Neutrophil (primary cell): ENCODE measurements at regions not wholly inside any gene's neighbourhood (a gene's known extent, or its start where the extent isn't known, plus 50 kb on each side); places are given as distances from the start of the nearest gene placed in this dataset.

Experiments used
- H3K27ac ChIP-seq: fragments of 200-600 bp; sonication (generic); 2 replicates; pipeline ENCODE4 v1.5.1; 2016; ENCODE audit warnings: mild to moderate bottlenecking, moderate library complexity
- H3K27me3 ChIP-seq: fragments of 200-600 bp; sonication (generic); 2 replicates; pipeline ENCODE4 v1.6.0; 2016; ENCODE audit warnings: mild to moderate bottlenecking
- H3K36me3 ChIP-seq: fragments of 200-600 bp; sonication (generic); 2 replicates; pipeline ENCODE4 v1.5.1; 2017
- H3K4me1 ChIP-seq, 2 experiments: fragments of 200-600 bp in 1 of 2; sonication (generic) in 1 of 2; 1 replicate in 1 of 2; 2 replicates in 1 of 2; pipeline versions ENCODE4 v1.5.1 to v1.6.1; 2013 to 2016; ENCODE audit warnings: low read depth in 1 of 2, low read length in 1 of 2, mild to moderate bottlenecking in 1 of 2, moderate library complexity in 1 of 2; ENCODE audit not compliant: control insufficient read depth in 1 of 2, insufficient read depth in 1 of 2
- H3K4me3 ChIP-seq, 2 experiments: fragments of 200-600 bp in 1 of 2; sonication (generic) in 1 of 2; 1 replicate in 1 of 2; 2 replicates in 1 of 2; pipeline ENCODE4 v1.5.1; 2013 to 2016; ENCODE audit warnings: low read depth in 1 of 2, low read length in 1 of 2, mild to moderate bottlenecking in 1 of 2, moderate library complexity in 1 of 2
- H3K9me3 ChIP-seq: fragments of 200-600 bp; sonication (generic); 2 replicates; pipeline ENCODE4 v1.5.1; 2016
- TF ChIP-seq, protein P1 (sequence below): fragments of 200-600 bp; sonication (generic); IDR thresholded peaks from 2 replicates; pipeline ENCODE4 v1.5.1; 2016; ENCODE audit warnings: antibody characterized with exemption

DNA sequence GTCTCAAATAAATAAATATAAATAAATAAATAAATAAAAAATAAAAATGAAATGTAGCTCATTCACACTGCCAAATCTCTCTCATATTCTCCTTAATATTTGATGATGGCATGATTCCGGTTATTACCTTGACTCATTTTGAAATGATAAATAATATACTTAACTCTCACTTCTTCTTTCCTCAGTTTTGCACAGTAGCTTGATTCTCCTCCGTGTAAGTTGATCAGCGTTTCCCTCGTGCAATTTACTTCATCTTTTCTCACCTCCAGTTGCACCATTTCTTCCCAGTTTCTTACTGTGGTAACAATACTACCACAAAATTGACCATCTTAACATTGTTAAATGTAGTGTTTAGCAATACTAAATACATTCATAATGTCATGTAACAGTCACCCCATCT is 111.6 kb downstream of the RIPK4 start:
- Histone ChIP-seq H3K36me3 (no peaks in the 10 kb centered on the region), H3K4me1 (no peaks in the 10 kb centered on the region), H3K27me3 (peaks cover 20% of the 10 kb centered on the region), H3K4me3 (no peak overlapping the region), H3K27ac (no peak overlapping the region), H3K9me3 (no peaks in the 10 kb centered on the region)
- TF ChIP-seq, protein P1, sequence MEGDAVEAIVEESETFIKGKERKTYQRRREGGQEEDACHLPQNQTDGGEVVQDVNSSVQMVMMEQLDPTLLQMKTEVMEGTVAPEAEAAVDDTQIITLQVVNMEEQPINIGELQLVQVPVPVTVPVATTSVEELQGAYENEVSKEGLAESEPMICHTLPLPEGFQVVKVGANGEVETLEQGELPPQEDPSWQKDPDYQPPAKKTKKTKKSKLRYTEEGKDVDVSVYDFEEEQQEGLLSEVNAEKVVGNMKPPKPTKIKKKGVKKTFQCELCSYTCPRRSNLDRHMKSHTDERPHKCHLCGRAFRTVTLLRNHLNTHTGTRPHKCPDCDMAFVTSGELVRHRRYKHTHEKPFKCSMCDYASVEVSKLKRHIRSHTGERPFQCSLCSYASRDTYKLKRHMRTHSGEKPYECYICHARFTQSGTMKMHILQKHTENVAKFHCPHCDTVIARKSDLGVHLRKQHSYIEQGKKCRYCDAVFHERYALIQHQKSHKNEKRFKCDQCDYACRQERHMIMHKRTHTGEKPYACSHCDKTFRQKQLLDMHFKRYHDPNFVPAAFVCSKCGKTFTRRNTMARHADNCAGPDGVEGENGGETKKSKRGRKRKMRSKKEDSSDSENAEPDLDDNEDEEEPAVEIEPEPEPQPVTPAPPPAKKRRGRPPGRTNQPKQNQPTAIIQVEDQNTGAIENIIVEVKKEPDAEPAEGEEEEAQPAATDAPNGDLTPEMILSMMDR: no peak

DNA sequence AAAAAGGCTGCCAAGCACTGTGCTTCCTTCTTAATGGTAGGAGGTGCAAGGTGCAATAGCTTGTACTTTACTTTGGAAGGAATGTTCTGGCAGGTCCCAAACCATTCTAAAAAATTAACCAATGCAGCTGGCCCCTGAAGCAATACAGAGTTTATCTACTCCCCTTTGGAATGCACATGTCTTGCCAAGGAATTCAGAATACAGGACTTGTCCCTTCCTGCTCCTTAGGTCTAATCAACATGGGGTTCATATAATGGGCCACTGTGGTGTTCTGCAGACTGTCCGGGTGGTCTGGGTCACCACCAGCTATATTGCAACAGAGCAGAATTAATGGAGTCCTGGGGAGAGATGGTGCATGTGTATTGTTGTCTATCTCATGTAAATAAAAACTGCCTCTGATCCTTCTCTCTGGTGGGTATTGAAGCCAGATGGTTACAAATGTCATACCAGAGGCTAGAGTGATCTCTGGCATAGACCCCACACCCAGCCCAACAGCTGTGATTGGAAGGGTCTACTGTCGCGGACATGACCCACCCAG is 112.8 kb downstream of the RIPK4 start:
- Histone ChIP-seq H3K4me3 (no peak overlapping the region), H3K9me3 (no peaks in the 10 kb centered on the region), H3K36me3 (no peaks in the 10 kb centered on the region), H3K27me3 (peaks cover 20% of the 10 kb centered on the region), H3K4me1 (no peaks in the 10 kb centered on the region), H3K27ac (no peak overlapping the region)
- TF ChIP-seq, protein P1: no peak

DNA sequence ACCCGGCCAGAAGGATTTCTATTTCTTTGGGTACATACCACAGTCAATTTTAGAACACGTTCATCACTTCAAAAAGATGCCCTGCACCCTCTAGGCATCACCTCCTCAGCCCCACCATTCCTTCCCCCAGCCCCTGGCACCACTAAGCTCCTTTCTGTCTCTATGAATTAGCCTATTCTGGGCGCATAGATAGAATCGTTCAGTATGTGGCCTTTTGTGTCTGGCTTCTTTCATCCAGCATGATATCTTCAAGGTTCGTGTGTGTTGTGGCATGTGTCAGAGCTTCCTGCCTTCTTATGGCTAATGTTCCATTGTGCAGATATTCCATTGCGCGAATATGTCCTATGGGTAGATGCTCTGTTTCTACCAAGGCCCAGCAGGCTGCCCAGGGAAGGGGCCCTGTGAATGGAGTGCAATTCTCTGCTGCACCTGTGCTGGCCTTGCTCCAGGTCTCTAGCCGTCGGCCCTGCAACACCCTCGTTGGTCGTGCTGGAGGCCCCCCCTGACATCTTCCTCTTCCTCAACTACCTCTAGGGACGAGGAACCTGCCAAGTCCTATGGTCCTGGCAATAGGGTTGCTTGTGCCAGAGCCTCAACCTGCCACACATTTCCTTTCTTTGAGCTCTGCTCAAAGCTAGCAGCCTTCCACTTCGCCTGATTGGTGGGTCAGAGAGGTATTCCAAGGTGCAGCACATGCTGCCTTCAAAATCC is 113.5 kb downstream of the RIPK4 start:
- no peaks in the 10 kb centered on the region for H3K36me3 ChIP-seq
- TF ChIP-seq, protein P1: no peak
- H3K27me3 ChIP-seq: peaks cover 18% of the 10 kb centered on the region
- H3K27ac ChIP-seq: no peak overlapping the region
- H3K4me1 ChIP-seq: no peaks in the 10 kb centered on the region
- no peak overlapping the region for H3K4me3 ChIP-seq
- H3K9me3 ChIP-seq: no peaks in the 10 kb centered on the region

DNA sequence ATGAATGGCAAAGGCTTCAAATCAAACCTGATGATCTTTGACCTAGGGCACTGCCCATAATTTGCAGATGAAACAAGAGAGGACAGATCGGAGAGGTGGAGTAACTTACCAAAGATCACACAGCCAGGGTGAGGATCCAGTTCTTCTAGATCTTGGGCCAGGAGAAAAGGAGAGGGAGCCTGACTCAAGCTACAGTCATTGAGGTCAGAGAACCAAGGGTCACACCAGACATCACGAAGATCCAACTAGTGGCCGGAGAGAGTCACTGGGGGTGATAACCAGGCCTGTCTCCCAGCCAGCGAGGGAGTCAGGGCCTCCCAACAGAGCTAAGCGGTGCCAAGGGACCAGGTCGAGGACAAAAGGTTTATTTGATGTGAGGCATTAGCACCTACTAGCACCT is 115.0 kb downstream of the RIPK4 start:
- no peaks in the 10 kb centered on the region for H3K4me1 ChIP-seq
- H3K36me3 ChIP-seq: no peaks in the 10 kb centered on the region
- peaks cover 13% of the 10 kb centered on the region for H3K27me3 ChIP-seq
- no peaks in the 10 kb centered on the region for H3K9me3 ChIP-seq
- no peak overlapping the region for H3K4me3 ChIP-seq
- no peak overlapping the region for H3K27ac ChIP-seq
- TF ChIP-seq, protein P1: no peak

DNA sequence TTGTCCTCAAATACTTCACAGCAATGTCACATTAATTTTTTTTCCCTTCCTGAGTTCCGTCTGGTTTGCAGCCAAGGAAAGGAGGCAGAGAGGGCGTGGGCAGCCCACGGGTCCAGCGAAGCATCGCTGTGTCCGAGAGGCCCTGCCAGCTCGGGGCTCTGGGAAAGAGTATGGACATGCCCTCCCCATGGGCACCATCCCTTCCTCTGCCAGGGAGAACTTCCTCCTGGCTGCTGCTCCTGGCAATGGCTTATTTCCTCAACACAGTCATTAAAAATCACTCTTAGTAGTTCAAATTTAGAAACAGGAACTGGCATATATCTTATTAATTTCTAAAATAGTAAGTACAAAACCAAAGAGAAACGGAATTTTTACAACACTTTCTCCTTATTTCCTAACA is 115.4 kb downstream of the RIPK4 start:
- Histone ChIP-seq H3K27ac (no peak overlapping the region), H3K36me3 (no peaks in the 10 kb centered on the region), H3K27me3 (peaks cover 13% of the 10 kb centered on the region), H3K9me3 (no peaks in the 10 kb centered on the region), H3K4me3 (no peak overlapping the region), H3K4me1 (no peaks in the 10 kb centered on the region)
- TF ChIP-seq, protein P1: no peak
